OCI-LY7 (cell line): ENCODE measurements at regions not wholly inside any gene's neighbourhood (a gene's known extent, or its start where the extent isn't known, plus 50 kb on each side); places are given as distances from the start of the nearest gene placed in this dataset.

ENCODE experiments used
- BruUV-seq: library from RNA; stranded (reverse); fragments of 400-500 nt; replicated peaks from 2 replicates; lab custom pipeline; 2021; lab: Mats Ljungman, UMichigan
- CTCF ChIA-PET: fragments of 300-600 bp; sonication (Branson Sonifier 250); formaldehyde crosslinking; loops from one replicate; lab custom pipeline; 2022; ENCODE audit warnings: antibody characterized with exemption; ENCODE audit not compliant: unreplicated experiment; lab: Charles Lee
- POLR2A ChIA-PET: fragments of 300-600 bp; sonication (Branson Sonifier 250); formaldehyde crosslinking; loops from one replicate; lab custom pipeline; 2022; ENCODE audit warnings: antibody characterized with exemption; lab: Charles Lee
- DNase-seq: peaks from one replicate; pipeline ENCODE4 v3.0.0-alpha.2; 2015; ENCODE audit warnings: low spot score
- H2AFZ ChIP-seq: fragments of 200-600 bp; sonication (generic), shearing (Covaris generic); 2 replicates; pipeline ENCODE4 v1.6.1; 2014; ENCODE audit warnings: mild to moderate bottlenecking, antibody characterized with exemption, low read length, moderate library complexity
- H3K27ac ChIP-seq: fragments of 200-600 bp; sonication (generic); 2 replicates; pipeline ENCODE4 v1.5.1; 2014; ENCODE audit warnings: mixed run types, low read depth, mild to moderate bottlenecking, moderate library complexity, low read length, inconsistent platforms; ENCODE audit not compliant: poor library complexity, severe bottlenecking
- H3K36me3 ChIP-seq: fragments of 200-600 bp; sonication (generic); 2 replicates; pipeline ENCODE4 v1.6.1; 2014; ENCODE audit warnings: mild to moderate bottlenecking, antibody characterized with exemption, low read length, moderate library complexity, mixed read lengths; ENCODE audit not compliant: insufficient read depth
- H3K4me1 ChIP-seq: fragments of 200-600 bp; sonication (generic); 2 replicates; pipeline ENCODE4 v1.5.1; 2014; ENCODE audit warnings: mild to moderate bottlenecking, low read length; ENCODE audit not compliant: insufficient read depth, poor library complexity, severe bottlenecking
- H3K4me2 ChIP-seq: fragments of 200-600 bp; sonication (generic); 2 replicates; pipeline ENCODE4 v1.6.1; 2014; ENCODE audit warnings: mild to moderate bottlenecking, low read length
- H3K4me3 ChIP-seq: fragments of 200-600 bp; sonication (generic); 2 replicates; pipeline ENCODE4 v1.5.1; 2014; ENCODE audit warnings: mild to moderate bottlenecking, low read depth, low read length; ENCODE audit not compliant: poor library complexity, severe bottlenecking
- H3K79me2 ChIP-seq: fragments of 200-600 bp; sonication (generic); 2 replicates; pipeline ENCODE4 v1.6.1; 2016; ENCODE audit warnings: low read depth, mild to moderate bottlenecking, low read length, moderate library complexity, mixed read lengths; ENCODE audit not compliant: insufficient read depth
- H3K9me2 ChIP-seq: fragments of 200-600 bp; sonication (generic); 2 replicates; pipeline ENCODE4 v1.6.1; 2016; ENCODE audit warnings: mild to moderate bottlenecking, low read length, mixed read lengths; ENCODE audit not compliant: insufficient read depth
- H3K9me3 ChIP-seq: fragments of 200-600 bp; sonication (generic); 2 replicates; pipeline ENCODE4 v1.6.1; 2014; ENCODE audit warnings: mild to moderate bottlenecking, mixed run types, low read length, mixed read lengths
- H4K20me1 ChIP-seq: fragments of 200-600 bp; sonication (generic); 2 replicates; pipeline ENCODE4 v1.6.1; 2014; ENCODE audit warnings: mild to moderate bottlenecking, antibody characterized with exemption, low read length, moderate library complexity, mixed read lengths; ENCODE audit not compliant: insufficient read depth
- EZH2phosphoT487 ChIP-seq: fragments of 200-600 bp; sonication (generic); IDR thresholded peaks from 2 replicates; pipeline ENCODE4 v1.6.1; 2018; ENCODE audit warnings: low read depth, borderline replicate concordance, mild to moderate bottlenecking, mixed run types, antibody characterized with exemption, low read length, moderate library complexity, mixed read lengths
- intact Hi-C: fragments of 100-400 bp; cut with micrococcal nuclease; formaldehyde crosslinking; loops from one replicate; pipeline ENCODE4 v1.10.0; 2022; ENCODE audit not compliant: unreplicated experiment
- TF ChIP-seq, protein P1 (sequence below): fragments of 200-600 bp; sonication (generic); conservative IDR thresholded peaks from 2 replicates; pipeline ENCODE4 v1.5.1; 2014; ENCODE audit warnings: mild to moderate bottlenecking, antibody characterized with exemption, low read length, moderate library complexity, mixed read lengths

DNA sequence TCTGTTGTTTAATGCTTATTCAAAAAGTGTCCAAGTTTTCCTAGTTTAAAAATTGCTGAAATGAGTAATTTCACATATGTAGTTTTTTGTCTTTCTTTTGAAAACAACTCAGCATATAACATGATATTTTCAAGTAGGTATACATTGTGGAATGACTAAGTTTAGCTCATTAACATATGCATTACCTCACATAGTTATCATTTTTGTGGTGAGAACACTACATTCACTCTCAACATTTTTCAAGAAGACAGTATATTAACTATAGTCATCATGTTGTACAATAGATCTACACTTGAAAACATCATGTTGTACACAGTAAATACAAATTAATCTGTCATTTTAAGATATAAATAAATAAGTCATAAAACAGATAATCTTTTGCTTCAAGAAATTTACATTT lies 340.0 kb downstream of the CCDC85A start:
- H3K79me2 ChIP-seq, result no peaks in the 10 kb centered on the region
- intact Hi-C loops, result no loop called here
- H3K4me1 ChIP-seq, result no peaks in the 10 kb centered on the region
- H2AFZ ChIP-seq, result no peak overlapping the region
- no peaks in the 10 kb centered on the region for H4K20me1 ChIP-seq
- H3K4me2 ChIP-seq, result no peak overlapping the region
- H3K27ac ChIP-seq, result no peak overlapping the region
- BruUV-seq, result no TSS peak
- no peaks in the 10 kb centered on the region for H3K9me3 ChIP-seq
- no peaks in the 10 kb centered on the region for H3K36me3 ChIP-seq
- CTCF ChIA-PET, result no interaction called here
- H3K4me3 ChIP-seq, result no peak overlapping the region
- POLR2A ChIA-PET, result no interaction called here
- DNase-seq, result no peak
- TF ChIP-seq, protein P1, sequence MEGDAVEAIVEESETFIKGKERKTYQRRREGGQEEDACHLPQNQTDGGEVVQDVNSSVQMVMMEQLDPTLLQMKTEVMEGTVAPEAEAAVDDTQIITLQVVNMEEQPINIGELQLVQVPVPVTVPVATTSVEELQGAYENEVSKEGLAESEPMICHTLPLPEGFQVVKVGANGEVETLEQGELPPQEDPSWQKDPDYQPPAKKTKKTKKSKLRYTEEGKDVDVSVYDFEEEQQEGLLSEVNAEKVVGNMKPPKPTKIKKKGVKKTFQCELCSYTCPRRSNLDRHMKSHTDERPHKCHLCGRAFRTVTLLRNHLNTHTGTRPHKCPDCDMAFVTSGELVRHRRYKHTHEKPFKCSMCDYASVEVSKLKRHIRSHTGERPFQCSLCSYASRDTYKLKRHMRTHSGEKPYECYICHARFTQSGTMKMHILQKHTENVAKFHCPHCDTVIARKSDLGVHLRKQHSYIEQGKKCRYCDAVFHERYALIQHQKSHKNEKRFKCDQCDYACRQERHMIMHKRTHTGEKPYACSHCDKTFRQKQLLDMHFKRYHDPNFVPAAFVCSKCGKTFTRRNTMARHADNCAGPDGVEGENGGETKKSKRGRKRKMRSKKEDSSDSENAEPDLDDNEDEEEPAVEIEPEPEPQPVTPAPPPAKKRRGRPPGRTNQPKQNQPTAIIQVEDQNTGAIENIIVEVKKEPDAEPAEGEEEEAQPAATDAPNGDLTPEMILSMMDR, result no peak
- no peak for TF ChIP-seq EZH2phosphoT487
- no peaks in the 10 kb centered on the region for H3K9me2 ChIP-seq

DNA sequence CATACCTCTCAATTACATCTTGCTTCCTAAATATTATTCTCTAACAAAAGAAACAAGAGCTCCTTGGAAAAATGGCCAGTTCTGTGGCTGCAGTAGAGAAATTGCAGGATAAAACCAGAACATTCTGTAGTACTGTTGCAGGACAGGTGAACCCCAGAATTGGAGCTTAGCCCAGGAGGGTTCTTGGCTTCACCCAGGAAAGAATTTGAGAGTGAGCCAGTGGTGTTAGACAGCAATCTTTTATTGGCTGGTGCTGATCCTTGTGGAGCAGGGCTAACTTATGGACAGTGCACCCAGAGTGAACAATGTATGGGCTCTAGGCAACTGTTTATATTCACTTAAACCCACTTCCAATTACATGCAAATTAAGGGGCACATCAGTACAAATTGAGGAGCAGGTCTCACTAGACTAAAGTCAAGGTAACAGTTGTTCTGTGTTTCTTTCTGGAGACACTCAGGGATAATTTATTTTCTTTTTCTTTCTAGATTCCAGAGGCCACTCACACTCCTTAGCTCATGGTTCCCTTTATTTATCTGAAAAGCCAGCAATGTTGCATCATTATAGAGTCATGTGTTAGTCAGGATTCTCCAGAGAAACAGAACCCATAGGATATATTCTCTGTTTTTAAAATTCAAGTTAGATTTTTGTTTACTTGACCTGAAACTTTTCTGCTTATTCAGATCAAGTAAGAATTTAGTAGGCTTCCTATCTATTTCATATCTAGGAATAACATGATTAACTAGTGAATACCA lies 348.1 kb downstream of the CCDC85A start:
- Histone ChIP-seq H4K20me1 (no peaks in the 10 kb centered on the region), H3K36me3 (no peaks in the 10 kb centered on the region), H3K9me2 (no peaks in the 10 kb centered on the region), H3K9me3 (no peaks in the 10 kb centered on the region), H3K4me2 (no peak overlapping the region), H3K27ac (no peak overlapping the region), H3K4me1 (no peaks in the 10 kb centered on the region), H2AFZ (no peak overlapping the region), H3K4me3 (no peak overlapping the region), H3K79me2 (no peaks in the 10 kb centered on the region)
- CTCF ChIA-PET, result no interaction called here
- intact Hi-C loops, result no loop called here
- BruUV-seq, result no TSS peak
- no peak for TF ChIP-seq EZH2phosphoT487
- TF ChIP-seq, protein P1, result no peak
- DNase-seq, result no peak
- POLR2A ChIA-PET, result no interaction called here

DNA sequence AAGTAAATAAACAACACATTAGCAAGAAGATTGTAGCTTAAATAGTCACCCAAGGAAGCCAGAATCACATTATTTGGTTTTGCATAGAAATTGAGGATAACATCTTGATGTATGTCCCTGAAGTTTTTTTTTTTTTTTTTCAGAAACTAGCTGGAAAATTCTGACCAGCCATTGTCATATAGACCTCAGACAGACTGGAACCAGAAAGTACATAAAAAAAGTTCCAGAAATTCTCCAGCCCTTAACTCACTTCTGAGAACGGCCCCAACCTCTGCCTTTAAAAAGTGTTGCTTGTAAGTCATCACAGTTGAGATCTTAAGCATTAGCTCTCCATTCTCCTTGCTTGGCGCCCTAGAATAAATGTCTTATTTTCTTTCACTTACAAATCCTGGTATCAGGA lies 350.5 kb downstream of the CCDC85A start:
- H3K36me3 ChIP-seq, result no peaks in the 10 kb centered on the region
- no peak overlapping the region for H3K4me3 ChIP-seq
- H3K27ac ChIP-seq, result no peak overlapping the region
- DNase-seq, result no peak
- no TSS peak for BruUV-seq
- TF ChIP-seq, protein P1, result no peak
- TF ChIP-seq EZH2phosphoT487, result no peak
- H2AFZ ChIP-seq, result no peak overlapping the region
- ChIA-PET CTCF (no interaction called here), POLR2A (interaction anchor here (0.7 kb wide), 1 partner anchor 32 kb away, joined by 3 read pairs; no protein-coding TSS in a partner anchor)
- intact Hi-C loops, result no loop called here
- H3K9me3 ChIP-seq, result no peaks in the 10 kb centered on the region
- no peak overlapping the region for H3K4me2 ChIP-seq
- H3K79me2 ChIP-seq, result no peaks in the 10 kb centered on the region
- no peaks in the 10 kb centered on the region for H3K4me1 ChIP-seq
- no peaks in the 10 kb centered on the region for H4K20me1 ChIP-seq
- no peaks in the 10 kb centered on the region for H3K9me2 ChIP-seq
